Left renal pelvis (tissue), 4 donors: ENCODE measurements at regions not wholly inside any gene's neighbourhood (a gene's known extent, or its start where the extent isn't known, plus 50 kb on each side); places are given as distances from the start of the nearest gene placed in this dataset.
"Not testable (repeated sequence)": the region's sequence is repeated elsewhere in the genome, so short reads cannot be mapped to it uniquely, and the experiment has no call there.

Experiments
- DNase-seq, 4 donors: peaks; one replicate each; pipeline ENCODE4 v3.0.0-alpha.2; 2013; ENCODE audit warnings: low read depth in 4 of 4, low spot score in 3 of 4

DNA sequence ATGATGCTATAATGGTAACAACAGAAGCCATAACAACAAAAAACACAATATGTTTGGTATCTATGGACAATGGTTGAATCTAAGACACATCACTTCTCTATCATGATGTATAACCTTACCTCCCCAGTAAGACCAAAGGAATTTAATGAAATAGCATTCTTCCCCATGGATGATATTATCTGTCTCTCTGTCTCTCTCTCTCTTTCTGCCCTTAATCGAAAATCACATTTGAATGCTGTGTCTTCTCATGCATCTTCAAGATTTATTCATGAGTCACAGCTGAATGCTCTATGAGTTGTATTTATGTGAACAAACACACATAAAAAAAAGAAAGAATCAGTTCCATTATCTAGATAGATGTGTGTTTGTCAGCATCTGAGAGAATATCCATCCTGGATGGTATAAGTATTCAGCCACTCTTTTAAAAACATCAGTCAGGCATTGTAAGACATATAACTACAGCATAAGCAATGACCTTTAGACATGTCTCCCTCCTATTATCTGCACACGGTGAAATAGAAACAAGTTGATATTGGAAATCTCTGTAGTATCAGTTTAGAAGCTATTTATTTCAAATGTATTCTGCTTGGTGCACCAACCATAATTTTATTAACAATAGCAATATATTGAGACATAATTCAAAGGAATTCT lies 433.3 kb downstream of the TOX3 start:
- no peak for DNase-seq

DNA sequence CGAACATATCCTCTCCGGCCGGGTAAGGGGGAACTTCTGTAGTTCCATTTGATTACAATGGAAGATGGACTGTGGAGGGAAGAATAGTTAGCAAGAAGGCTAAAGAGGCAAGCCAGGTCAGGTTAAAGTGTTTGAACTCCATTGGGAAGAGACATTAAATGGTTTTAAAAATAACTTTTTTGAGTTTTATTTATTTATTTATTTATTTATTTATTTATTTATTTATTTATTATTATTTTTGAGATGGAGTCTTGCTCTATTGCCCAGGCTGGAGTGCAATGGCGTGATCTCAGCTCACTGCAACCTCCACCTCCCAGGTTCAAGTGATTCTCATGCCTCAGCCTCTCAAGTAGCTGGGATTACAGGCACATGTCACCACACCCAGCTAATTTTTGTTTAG lies 441.9 kb downstream of the TOX3 start:
- DNase-seq = not testable (repeated sequence)

DNA sequence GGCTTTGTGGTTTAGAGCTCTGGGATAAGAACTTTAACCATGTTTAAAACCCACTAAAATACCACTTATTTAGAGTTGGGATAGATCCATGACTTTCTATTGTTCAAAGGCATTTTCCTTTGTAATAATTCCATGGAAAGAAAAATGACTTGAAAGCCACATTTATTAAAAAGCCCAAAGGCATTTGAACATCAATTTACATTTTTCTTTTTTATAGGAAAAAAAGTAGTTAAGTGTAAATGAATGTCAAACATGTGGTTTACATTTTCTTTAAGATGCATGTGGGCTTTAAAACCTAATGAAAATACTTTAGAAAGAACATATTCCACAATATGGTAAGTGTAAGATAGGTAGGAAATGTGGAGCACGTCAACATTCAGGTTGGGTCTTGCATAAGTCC lies 443.2 kb downstream of the TOX3 start:
- DNase-seq = no peak

DNA sequence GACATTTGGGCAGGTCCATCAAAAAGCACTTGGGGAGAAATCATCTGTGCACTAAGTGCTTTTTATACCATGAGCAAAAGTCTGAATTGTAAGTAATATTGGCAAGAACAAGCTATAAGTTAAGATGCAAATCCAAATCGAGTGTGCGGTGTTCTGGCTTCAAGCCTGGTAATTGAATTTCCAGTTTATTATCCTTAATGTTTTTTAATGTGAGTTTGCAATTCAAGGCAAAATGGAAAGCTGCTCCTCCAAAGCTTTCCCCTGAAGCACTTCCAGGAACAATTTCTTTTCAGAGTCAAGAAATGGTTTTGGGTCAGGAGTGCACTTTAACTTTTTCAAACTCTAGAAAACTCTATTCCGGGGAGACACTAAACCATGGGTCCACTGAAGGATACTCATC lies 445.7 kb downstream of the TOX3 start:
- no peak for DNase-seq

DNA sequence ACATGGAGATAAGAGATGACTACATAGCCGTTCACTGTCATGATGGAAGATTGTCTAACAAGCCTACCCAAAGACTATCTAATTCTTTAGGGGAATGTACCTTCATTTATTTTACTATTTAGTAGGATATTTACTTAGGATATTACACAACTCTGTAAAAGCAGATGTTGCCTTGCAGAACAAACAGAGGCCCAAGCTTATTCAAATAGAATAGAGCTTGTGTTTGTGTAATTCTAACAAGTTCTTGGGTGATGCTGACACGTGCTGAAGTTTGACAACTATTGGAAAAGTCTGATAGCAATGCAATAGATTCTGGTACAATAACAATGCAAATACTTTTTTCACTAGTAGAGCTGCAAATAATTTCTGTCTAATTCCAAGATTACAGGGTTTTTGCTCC lies 447.6 kb downstream of the TOX3 start:
- DNase-seq = no peak

DNA sequence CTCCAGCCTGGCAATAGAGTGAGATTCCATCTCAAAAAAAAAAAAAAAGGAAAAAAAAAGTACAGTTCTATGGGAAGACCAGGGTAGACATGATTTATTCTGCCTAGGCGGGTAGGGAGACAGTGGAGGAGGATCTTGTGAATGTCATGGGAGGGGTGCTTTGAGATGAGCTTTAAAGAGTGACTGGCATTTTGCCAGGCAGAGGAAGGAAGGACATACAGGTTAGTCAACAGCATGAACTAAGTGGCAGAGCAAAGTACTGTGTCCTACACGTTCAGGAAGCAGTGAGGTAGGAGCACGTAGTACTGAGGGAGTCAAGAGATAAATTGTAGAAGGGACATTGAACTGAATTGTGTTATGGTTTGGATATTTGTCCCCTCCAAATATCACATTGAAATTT lies 451.5 kb downstream of the TOX3 start:
- peak in 1 of 4 donors; percentile 33 for DNase-seq

DNA sequence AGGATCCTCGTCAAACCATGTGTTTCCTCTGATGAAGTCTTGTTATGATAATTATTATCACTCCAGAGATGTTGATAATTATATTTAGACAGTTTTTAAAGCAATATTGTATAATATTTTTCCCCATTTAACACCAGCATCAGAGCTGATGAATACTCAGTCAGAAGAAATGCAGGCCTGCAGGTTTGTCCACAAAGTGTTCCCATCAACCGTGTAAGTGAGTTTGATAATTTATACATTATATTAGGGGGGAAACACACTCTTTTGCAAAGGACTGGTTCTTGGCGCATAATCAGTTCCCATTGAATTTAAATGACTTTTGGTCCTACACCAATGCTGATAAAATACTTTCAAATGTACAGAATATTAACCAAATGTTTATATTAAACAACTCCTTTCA lies 454.8 kb downstream of the TOX3 start:
- no peak for DNase-seq

DNA sequence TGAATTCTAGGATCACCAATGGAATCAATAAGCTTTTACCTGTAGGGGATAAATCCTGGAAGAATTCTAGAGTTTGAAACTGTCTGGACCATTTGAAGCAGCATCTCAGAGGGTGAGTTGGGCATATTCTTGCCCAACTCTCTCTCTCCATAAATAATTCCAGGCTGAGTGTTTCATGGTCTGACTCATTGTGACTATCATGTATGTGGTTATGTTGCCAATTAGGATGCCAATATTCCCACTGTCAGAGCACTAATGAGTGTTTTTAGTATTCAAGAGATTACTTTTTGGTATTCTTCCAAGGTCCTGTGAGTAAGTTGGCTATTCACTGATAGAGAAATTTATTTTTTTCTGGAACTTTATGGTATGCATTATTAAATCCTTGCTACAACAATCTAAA lies 456.9 kb downstream of the TOX3 start:
- DNase-seq = no peak

DNA sequence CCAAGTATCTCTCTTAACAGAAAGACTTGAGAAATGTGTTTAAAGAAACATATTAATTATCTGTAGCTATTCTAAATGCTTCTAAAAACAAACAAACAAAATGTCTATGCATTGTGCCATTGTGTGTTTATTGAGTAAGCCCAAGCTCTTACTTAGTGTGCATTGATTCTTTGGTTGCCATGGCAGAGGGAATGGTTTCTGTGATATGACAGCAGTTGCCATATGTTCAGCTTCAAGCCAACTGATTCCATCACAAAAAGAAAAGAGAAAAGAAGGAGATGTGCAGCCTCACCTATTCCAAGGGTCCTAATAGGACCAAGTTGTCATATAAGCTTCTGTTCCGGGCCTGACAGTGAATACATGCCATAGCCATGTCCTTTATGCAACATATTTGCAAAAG lies 457.5 kb downstream of the TOX3 start:
- no peak for DNase-seq

DNA sequence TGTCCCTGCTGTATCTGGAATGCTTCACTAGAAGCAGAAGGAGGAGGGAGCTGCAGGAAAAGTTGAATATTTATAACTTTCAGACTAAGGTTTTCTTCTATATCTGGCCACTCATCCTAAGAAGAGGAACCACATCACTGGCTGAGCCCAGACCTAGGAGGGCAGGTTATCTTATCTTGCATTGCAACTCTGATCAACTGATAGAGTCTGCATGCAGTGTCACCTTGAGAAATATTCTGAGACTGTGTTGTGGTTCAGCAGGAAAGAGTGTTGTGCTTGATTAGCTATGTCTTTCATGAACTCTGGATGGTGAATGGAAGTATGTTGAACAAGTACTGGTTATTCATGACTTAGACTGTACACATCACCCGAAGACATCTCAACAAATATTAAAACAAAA lies 460.0 kb downstream of the TOX3 start:
- DNase-seq = no peak

DNA sequence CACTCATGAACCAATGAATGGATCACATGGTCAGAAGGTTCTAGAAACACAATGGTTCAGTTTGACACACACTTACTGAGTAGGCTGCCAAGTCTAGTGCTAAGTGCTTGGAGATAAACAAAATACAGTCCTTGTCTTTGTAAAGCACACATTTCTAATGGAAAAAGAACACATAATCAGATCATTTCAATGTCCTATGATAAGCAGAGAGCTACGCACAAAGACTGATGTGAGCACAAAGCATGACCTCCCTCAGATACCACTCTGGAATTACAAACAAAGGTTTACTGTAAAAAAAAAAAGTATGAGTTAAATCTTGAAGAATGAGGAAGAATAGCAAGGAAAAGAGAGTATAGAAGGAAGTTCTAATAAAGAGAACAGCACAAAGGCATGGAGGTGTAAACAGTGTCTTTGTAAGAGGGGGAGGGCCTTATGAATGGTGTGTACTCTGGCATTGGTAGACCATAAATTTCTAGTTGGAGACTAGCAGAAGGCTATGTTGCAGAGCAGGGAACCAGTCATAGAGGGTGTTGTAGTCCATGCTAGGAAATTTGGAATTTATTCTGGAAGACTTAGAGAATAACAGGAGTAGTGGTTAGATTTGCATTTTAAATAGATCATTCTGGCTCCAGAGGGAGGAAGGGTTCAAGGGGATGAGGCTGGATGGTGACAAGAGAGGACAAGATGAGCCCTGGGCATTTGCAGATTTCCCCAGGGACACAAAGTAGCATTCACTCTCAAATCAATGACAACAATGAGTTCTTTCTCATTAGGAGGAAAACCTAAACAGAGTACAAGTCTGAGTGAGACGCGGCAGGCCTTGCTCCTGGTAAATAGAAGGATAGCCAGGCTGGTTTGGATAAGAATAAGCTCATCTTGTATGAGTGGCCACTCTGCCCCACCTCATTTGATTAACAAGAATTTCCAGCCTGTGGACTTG lies 468.0 kb downstream of the TOX3 start:
- no peak for DNase-seq

DNA sequence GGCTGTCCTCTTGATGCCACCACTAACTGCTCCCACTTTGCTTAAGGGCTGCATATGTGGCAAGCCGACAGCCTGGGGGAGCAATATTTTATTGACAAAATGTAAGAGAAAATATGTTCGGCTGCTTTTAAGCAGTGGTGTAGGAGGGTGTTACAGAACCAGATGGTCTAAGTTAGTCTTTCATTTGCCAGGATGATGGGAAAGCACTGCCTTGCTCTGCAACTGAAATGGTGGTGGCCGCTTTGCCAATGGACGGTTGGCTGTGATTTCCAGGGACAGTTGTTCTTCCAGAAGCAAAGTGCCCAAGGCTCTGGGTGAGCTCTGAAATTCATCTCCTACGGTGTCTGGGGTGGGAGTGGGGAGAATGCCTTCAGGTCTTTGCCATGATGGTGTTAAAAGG lies 469.3 kb downstream of the TOX3 start:
- no peak for DNase-seq

DNA sequence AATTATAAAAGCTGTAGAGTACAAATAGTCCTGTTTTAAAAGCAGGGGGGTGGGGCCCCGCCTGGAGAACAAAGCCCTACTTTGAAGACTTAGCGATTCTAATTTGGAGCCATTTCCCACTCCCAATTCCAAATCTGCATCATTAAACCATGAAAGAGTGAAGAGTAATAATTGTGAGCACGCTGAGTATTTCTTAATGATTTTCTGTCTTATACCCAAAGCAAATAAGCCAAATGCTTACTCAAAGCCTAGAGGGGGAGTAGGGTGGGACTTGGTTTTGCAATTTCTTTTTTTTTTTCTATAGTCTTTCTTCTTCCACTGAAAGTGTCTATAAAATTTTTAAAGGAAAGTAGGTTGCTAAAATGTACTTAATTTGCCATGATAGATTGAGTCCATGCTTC lies 470.1 kb downstream of the TOX3 start:
- DNase-seq = no peak

DNA sequence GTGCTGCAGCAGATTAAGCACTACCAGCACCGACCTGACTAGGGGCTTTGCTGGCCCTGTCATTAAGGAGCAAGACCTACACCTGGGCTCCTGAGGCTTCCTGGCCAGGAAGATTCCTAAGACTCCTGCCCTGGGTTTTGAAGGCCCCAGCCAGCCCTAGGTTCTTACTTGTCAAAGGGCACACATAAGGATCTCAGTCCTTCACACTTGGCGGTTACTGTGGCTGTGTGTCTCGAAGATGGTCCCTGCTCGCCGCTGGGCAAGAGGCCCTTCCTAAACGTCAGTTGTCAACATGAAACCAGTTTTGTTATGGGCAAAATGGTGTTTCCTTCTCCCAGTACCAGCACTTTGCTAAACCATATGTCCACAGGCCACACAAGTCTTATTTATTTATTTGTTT lies 470.6 kb downstream of the TOX3 start:
- no peak for DNase-seq

DNA sequence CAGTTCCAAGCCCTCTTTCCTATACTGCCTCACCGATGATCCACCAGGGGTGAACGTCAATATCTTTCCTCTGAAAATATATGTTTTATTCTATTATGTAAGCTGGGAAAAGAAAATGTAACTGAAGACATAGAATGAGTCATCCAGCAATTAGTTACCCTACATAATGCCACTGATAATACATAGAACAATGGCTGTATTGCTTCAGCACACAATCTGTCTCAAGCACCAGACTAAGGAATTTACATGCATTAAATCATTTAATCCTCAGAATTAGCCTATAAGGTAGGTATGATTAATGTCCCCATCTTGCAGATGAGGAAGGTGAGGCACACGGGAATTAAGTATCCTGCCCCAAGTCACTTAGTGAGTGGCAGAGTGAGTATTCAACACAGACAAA lies 472.8 kb downstream of the TOX3 start:
- no peak for DNase-seq

DNA sequence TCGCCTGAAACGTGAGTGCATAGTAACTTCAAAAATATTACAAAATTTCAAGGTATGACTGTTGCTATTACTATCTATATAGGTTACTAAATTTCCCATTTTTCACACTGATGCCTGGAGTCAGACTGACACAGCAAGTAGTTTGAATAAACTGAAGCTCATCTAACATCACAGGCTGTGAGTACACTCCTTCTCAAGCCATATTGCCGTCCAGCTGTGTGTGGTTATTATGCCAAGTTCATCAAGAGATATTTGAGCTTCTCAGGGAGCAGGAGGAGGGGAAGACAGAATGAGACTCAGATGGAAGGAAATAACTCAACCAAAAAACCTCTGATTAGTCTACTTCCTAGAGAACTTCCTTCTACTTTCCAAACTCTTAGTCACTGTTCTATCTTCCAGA lies 473.9 kb downstream of the TOX3 start:
- DNase-seq = no peak

DNA sequence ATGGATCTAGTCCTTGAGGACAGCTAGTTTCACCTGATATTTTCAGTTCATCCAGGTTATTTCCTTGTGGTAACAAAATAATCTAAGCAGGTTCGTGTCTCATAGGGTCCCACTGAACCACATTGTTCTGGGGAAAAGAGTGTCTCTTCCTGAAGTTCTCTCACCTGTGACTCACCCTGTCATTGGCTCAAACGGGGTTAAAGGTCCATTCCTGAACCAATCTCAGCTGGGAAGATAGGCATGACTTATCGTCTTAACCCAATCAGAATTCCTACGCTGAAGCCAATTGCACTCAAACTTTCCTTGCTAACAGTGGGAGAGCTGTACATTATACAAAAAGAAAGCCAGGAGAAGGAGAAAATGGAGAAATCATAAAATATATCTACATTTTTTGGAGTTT lies 475.8 kb downstream of the TOX3 start:
- DNase-seq = no peak

DNA sequence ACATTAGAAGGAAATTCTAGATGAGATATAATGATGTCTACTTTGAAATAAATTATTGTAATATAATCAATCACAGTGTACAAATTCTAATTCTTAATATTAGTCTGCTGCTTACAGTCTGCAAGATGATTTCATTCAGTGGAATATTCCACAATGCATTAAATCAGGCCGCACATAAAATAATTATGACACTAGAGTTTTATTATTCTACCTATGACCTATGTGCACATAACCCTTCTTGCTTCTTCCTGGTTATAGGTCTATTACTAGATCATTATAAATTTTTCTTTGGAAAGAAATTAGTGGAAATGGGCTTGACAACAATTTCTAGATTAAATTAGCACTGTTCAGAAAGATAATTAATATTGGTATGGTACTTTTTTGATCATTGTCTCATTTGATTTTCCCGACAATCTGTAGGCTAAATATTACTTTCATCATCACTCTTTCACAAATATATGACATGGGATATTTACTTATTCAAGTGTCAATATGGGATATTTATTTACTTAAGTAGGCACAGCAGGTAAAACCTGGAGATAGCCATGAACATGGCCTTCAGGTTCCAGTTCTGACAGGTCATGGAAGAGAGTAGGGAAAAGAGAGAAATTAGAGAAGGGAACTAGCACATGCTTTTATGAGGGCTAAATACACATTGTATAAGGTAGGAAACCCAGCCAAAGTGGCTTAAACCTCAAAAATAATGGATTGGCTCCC lies 476.4 kb downstream of the TOX3 start:
- DNase-seq = no peak

DNA sequence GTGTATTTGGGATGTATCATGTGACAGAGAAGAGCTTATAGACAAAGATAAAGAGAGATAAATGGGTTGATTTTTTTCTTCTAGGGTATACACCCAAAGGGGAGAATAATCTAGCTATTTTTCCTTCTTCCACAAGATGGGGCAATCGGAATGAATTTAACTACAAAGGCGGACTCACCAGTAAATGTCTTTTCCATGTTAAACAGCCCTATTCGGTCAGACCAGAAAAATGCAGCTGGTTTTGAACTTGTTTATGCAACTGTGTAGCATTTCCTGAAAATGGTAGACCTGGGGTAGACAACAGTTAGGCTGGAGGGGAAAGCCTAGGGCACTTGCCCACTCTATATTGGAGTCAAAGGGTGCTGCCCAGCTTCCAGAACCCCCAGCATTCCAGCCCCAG lies 477.1 kb downstream of the TOX3 start:
- peak in 2 of 4 donors; percentile 42 to 50 for DNase-seq

DNA sequence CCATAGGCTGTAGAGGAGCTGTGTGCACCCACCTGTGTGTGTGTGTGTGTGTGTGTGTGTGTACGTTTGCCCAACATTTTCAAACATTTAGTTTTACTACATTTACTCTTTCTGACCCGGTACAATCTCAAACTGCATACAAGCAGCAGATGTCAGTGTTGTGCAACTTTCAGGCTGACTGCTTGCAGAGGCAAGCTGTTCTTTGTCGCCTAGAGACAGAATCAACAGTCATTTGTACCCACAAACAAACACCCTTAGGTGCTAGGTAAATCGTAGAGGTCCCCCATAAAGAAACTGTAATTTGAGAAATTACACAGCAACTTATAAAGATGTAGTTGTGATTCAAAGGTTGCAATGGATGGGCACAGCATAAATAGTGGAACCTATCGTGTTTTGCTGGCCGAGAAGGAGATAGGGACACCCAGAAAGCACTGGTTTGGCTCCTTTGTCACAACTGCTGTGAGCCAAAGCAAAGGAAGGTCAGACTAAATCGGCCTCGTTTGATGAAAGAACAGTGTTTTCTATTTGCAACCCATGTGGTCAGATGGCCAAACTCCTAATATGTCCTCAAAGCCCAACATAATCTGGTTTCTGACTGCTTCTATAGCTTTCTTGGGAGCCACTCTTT lies 478.4 kb downstream of the TOX3 start:
- peak in 2 of 4 donors; percentile 28 to 44 for DNase-seq

DNA sequence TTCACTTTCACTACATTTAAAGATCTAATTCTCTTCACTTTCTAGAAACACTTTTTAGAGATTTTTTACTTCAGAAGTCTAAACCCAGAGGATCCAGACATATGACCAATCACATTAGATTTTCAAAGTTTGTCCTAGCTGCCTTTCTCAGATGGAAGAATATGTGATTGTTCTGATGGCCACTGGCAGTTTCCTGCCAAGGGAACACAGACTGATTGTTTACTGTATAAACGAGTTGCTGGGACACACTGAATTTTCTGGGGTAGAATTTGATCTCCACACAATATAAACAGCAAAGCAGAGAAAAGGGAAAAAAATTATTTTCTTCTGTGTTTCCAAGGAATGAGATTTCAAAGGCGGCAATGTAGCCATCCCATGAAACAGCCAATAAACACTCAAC lies 480.0 kb downstream of the TOX3 start:
- DNase-seq = no peak
